ENCODE measurements at regions not wholly inside any gene's neighbourhood (a gene's known extent, or its start where the extent isn't known, plus 50 kb on each side); places are given as distances from the start of the nearest gene placed in this dataset.

DNA sequence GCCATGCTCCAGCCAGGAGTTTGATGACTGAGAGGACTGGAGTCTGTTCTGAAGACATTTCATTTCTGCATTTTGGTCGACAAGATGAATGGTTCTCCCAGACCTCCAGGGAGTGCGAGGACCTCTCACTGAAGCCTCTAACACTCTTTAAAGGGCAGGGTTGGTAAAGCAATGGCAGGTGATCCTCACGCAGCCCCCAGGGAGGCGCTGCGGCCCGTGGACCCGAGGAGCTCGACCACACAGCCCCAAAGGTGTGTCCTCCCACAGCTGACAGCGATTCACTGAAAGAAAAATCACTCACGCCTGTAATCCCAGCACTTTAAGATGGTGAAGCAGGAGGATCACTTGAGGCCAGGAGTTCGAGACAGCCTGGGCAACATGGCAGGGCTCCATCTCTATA is 183.8 kb upstream of the SFSWAP start:
- TF ChIP-seq POLR2A (IDR thresholded peaks at IDR 0.05) = no peak
- TF ChIP-seq, protein P1, sequence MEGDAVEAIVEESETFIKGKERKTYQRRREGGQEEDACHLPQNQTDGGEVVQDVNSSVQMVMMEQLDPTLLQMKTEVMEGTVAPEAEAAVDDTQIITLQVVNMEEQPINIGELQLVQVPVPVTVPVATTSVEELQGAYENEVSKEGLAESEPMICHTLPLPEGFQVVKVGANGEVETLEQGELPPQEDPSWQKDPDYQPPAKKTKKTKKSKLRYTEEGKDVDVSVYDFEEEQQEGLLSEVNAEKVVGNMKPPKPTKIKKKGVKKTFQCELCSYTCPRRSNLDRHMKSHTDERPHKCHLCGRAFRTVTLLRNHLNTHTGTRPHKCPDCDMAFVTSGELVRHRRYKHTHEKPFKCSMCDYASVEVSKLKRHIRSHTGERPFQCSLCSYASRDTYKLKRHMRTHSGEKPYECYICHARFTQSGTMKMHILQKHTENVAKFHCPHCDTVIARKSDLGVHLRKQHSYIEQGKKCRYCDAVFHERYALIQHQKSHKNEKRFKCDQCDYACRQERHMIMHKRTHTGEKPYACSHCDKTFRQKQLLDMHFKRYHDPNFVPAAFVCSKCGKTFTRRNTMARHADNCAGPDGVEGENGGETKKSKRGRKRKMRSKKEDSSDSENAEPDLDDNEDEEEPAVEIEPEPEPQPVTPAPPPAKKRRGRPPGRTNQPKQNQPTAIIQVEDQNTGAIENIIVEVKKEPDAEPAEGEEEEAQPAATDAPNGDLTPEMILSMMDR (IDR thresholded peaks at IDR 0.05) = no peak
